NCI-H748 (cell line): ENCODE measurements at regions not wholly inside any gene's neighbourhood (a gene's known extent, or its start where the extent isn't known, plus 50 kb on each side); places are given as distances from the start of the nearest gene placed in this dataset.
"Not testable (repeated sequence)": the region's sequence is repeated elsewhere in the genome, so short reads cannot be mapped to it uniquely, and the experiment has no call there.

Experiments used
- DNase-seq: peaks from one replicate; lab custom pipeline; 2025; ENCODE audit not compliant: unreplicated experiment; lab: John Stamatoyannopoulos, UW

DNA sequence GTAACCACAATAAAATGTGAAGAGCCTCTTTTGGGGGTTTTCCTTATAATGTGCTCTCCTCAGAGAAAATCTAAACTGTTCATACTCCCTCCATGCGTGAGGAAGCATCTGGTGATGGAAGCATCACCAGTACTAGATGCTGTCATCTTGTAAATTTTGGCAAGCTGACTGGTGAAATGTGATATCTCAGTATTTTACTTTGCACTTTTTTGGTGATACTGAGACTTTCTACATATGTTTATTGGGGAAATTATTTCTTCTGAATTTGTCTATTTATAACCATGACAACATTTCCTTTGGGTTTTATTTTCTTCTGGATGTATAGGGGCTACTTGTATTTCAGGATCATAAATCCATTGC, 95.9 kb upstream of the DLGAP1 start:
- no peak for DNase-seq

DNA sequence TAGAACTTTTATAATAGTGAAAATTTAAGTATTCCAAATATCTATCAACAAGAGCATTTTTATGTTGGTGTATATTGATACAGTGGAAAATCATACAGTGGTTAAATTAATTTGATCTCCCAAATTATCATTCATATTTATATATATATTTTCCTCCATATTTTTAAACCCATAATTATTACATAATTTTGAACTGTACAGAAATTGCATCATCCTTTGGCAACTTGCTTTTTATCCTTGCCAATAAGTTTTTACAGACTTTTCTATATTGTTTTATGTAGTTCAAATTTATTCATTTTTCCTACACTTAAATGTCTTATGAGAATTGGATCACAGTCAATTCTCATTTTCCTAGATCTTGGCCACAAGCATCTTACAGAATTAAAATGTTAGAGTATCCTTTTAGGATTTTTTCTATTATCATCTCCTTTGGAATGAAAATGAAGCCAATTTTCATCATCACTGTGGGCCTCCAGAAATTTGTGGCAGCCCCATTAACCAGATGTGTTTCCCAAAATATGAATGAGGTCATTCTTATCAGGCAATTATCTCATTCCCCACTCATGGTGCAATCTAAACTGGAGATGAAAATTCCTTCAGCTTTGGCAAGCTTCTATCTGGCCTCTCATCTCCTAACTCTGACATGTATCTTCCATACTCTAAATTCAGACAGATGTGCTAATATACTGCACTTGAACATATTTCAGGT, 94.2 kb upstream of the DLGAP1 start:
- no peak for DNase-seq

DNA sequence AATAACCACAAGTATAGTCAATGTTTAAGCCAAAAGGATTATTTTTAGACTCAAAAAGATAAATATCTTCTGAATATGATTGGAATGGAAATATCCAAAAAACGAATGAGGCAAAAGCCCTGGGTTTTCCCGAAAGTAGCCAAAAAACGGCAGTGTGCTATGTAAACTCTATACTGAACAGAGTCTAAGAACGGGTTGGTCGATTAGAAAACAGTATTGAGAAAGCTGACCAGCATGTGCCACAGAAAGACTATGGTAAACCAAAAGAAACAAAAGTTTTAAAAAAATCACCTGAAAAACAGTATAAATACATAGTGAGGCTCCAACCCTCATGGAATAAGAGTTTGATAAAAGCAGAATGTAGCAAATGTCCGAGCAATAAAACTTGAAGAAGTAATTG, 92.0 kb upstream of the DLGAP1 start:
- DNase-seq, result no peak

DNA sequence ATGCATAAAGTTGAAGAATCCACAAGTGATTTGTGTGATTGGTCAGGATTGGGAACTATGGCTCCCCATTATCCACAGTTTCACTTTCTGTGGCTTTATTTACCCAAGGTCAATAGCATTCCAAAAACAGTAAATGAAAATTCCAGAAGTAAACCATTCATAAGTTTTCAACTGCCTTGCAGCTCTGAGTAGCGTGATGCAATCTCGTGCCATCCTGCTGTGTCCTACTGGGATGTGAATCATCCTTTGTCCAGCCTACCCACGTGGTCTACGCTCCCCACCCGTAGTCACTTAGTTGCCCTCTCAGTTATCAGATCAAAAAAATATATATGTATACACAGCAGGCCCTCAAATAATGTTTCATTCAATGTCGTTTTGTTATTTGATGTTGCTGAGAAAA, 89.0 kb upstream of the DLGAP1 start:
- DNase-seq, result no peak

DNA sequence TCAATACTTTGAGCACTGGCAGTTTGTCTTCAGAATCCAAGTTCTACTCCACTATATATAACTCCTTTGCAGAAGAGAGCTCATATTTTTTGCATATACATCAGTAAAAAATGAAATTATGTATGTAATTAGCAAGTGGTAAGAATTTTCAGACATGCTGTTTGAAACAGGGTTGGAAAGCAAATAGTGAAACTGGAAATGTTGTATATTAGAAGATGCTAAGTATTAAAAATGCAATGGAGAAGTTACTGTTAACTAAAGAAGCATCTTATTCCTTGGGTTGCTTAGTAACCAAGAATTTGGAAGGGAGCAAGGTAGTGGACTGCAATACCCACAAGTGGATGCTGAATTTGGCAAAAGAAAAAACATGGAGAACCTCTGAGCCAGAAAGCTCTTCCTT, 88.6 kb upstream of the DLGAP1 start:
- no peak for DNase-seq

DNA sequence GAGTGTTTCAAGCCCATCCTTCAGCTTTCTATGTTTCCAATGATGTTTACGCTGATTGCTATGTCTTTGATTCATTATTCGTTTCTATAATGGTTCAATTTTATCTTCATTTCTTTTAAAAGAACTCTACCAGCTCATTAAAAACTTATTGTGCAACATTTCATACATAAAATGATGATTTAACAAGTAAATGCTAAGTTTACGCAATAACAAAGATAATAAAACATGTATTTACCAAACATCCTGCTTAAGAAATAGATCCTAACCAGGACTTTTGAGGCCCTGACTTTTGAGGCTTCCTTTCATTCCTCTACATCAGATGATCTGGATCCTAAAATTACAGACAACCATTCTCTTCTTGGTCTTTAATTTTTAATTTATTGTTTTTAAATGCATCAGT, 86.5 kb upstream of the DLGAP1 start:
- no peak for DNase-seq

DNA sequence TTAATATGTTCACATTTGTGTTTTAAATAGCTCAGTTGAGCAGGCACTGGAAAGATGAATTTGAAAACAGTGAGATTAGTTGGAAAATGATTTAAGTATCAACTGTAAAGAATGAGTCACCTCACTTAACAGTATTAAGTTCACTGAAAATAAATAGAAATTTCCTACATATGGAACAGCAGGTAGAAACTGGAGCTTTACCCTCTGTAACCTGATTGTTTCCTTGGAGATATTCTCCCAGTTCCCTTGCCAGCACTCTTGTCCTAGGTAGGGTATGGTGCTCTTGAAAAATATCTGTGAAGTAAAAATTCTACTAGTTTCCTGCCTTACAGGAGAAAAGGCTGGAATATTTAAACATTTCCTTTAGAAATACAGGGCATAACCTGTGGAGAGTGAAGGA, 81.3 kb upstream of the DLGAP1 start:
- DNase-seq, result no peak

DNA sequence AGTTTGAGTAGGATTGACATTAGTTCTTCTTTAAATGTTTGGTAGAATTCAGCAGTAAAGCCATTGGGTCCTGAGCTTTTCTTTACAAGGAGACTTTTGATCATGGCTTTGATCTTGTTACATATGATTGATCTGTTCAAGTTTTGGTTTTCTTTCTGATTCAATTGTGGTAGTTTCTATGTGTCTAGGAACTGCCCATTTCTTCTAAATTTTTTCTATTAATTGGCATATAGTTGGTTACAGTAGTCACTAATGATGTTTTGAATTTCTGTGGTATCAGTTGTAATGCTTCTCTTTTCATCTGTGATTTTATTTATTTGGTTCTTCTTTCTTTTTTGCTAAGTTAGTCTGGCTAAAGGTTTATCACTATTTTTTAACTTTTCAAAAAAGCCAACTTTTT, 73.3 kb upstream of the DLGAP1 start:
- DNase-seq, result no peak

DNA sequence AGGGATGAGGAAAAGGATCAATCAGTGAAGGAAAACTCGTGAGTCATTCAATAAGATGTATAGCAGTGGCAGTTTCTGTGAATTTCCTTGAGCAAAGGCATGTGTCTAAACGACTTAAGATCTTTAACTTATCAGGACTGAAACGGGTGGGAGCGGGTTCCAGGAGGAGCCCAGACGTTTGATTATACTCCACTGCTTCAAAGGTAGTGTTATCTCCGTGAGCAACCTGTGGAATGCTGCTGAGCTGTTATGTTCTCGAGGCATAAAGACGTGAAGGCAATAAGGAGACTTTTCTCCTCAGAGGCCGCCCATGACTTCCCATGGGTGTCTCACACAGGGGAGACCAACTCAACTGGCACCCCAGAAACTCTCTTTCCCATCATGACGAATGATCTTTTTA, 72.7 kb upstream of the DLGAP1 start:
- DNase-seq, result not testable (repeated sequence)

DNA sequence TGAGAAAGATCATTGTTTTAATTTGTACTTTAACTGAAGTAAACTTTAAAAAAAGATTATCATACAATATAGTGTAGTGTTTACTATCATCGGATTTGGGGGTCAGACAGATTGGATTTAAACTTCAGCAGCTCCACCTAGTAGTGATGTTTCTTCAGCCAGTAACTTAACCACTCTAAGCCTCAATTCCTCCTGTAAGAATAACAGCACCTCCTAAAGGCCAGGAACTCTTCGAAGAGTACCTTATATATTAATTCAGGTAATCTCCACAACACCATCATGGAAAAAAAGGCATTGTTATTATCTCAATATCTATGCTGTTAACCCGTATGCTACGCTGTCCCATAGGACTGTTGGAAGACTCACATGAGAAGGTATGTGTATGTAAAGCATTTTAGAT, 69.0 kb upstream of the DLGAP1 start:
- no peak for DNase-seq

DNA sequence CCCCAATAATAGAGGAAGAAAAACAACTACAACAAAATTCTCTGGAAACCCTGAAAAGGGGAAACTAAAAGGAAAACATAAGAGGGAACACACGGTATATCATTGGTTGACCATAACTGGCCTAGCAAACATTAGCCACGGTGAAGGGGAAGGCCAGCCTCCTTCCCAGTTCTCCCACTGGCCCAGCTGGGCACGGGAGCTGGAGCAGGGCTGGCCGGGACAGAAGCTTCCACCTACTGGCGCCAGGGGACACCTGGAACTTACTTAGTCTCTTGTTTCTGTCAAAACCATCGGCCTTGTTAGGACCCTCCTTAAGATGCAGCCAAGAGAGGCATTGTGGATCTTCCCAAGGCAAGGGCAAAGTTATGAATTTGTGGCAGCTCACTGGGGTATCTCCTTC, 56.1 kb upstream of the DLGAP1 start:
- no peak for DNase-seq

DNA sequence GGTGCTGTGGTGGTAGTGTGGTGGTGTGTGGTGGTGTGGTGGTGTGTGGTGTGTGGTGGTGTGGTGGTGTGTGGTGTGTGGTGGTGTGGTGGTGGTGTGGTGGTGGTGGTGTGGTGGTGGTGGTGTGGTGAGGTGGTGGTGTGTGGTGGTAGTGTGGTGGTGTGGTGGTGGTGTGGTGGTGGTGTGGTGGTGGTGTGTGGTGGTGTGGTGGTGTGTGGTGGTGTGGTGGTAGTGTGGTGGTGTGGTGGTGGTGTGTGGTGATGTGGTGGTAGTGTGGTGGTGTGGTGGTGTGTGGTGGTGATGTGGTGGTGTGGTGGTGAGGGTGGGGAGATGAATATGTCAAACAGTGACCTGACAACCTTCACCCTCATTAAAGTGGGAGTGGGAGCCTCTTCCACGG, 55.6 kb upstream of the DLGAP1 start:
- DNase-seq, result no peak

DNA sequence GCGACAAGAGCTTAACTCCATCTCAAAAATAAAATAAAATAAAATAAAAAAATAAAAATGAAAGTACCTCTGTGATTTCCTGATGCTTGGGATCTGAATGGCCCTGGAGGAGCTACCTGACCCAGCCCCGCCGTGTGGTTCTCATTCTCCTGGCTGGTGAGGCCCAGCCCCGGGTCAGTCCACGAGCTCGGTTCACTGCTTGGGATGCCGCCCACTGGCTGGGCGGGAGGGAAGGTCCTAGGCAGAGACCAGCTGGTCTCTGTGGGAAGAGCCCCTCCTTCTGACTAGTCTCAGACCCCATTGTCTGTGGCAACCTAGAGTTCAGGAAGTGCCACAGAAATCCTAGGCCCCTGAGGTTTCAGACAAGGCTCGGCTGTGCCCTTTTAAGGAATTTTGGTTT, 55.1 kb upstream of the DLGAP1 start:
- no peak for DNase-seq
